Testis (tissue), 2 donors: ENCODE measurements at regions not wholly inside any gene's neighbourhood (a gene's known extent, or its start where the extent isn't known, plus 50 kb on each side); places are given as distances from the start of the nearest gene placed in this dataset.

Experiments used
- DNase-seq: peaks from one replicate; pipeline ENCODE4 v3.0.0-alpha.2; 2019
- H3K27ac ChIP-seq, 2 donors: fragments of 200-600 bp; sonication (generic); one replicate each; pipeline ENCODE4 v1.5.1; 2019
- H3K27me3 ChIP-seq: fragments of 200-600 bp; sonication (generic); one replicate; pipeline ENCODE4 v1.5.1; 2019
- H3K36me3 ChIP-seq: fragments of 200-600 bp; sonication (generic); one replicate; pipeline ENCODE4 v1.5.1; 2017; ENCODE audit warnings: low read depth; ENCODE audit errors: missing control alignments
- H3K4me1 ChIP-seq: fragments of 200-600 bp; sonication (generic); one replicate; pipeline ENCODE4 v1.5.1; 2019
- H3K4me3 ChIP-seq, 2 donors: fragments of 200-600 bp; sonication (generic); one replicate each; pipeline ENCODE4 v1.5.1; 2017 to 2019
- H3K9me3 ChIP-seq: fragments of 200-600 bp; sonication (generic); one replicate; pipeline ENCODE4 v1.5.1; 2017
- POLR2A ChIP-seq: fragments of 450-650 bp; IDR thresholded peaks from one replicate; pipeline ENCODE4 v1.6.1; 2017; ENCODE audit warnings: antibody characterized with exemption, mild to moderate bottlenecking, moderate library complexity
- WGBS, 2 donors: methylation state at CpG; one replicate each; pipeline ENCODE4 v1.1.5; 2018; 5-methylcytosine and 5-hydroxymethylcytosine counted together
- intact Hi-C: fragments of 100-400 bp; cut with DNase I; formaldehyde crosslinking; loops from one replicate; pipeline ENCODE4 v1.15.1; 2023; ENCODE audit warnings: low total_unique reads
- TF ChIP-seq, protein P1 (sequence below), 3 experiments: fragments of 450-650 bp in 2 of 3; fragments of 200-600 bp in 1 of 3; sonication (generic) in 1 of 3; IDR thresholded peaks; one replicate each; pipeline ENCODE4 v1.5.1; 2016 to 2019; ENCODE audit warnings: antibody characterized with exemption in 3 of 3, mild to moderate bottlenecking in 2 of 3, moderate library complexity in 1 of 3

DNA sequence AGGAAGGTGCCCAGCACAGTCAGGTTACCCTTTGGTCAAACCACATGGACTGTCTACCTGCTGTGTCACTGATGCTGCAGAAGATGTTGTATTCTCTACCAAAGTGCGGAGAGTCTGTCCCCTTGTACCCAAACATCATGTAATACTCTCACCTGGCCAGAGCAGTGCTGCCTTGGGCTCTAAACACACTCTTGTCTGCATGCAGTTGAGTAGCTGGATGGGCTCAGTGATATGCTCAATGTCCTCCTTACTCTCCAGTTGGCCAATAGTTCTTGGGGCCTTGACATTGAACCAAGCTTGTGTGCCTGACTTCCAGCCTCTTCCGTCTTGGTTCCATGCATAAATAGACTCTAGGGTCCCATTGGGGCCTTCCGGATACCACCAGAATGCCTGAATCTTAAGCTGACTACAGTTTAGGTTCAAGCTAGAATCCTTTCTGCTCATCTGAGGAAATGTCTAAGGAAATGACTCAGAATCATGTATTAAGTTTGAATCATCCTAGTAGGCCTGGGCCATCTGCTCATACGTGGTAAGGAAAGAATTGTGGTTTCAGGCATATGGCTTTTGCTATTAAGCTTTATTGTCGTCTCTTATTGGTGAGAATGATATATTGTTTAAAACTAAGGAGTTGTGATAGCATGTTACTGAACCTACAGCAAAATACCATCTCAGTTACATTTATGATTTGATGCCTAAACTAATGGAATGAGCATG, 118.0 kb downstream of the OTUD1 start:
- Histone ChIP-seq H3K36me3 (no peaks in the 10 kb centered on the region), H3K27ac (no peak overlapping the region), H3K4me1 (no peaks in the 10 kb centered on the region), H3K27me3 (no peaks in the 10 kb centered on the region), H3K9me3 (no peaks in the 10 kb centered on the region), H3K4me3 (no peak overlapping the region)
- WGBS, 2 donors = 84 to 90% methylated on average over 5 of the region's 5 CpGs
- intact Hi-C loops = no loop called here
- no peak for TF ChIP-seq POLR2A
- TF ChIP-seq, protein P1, sequence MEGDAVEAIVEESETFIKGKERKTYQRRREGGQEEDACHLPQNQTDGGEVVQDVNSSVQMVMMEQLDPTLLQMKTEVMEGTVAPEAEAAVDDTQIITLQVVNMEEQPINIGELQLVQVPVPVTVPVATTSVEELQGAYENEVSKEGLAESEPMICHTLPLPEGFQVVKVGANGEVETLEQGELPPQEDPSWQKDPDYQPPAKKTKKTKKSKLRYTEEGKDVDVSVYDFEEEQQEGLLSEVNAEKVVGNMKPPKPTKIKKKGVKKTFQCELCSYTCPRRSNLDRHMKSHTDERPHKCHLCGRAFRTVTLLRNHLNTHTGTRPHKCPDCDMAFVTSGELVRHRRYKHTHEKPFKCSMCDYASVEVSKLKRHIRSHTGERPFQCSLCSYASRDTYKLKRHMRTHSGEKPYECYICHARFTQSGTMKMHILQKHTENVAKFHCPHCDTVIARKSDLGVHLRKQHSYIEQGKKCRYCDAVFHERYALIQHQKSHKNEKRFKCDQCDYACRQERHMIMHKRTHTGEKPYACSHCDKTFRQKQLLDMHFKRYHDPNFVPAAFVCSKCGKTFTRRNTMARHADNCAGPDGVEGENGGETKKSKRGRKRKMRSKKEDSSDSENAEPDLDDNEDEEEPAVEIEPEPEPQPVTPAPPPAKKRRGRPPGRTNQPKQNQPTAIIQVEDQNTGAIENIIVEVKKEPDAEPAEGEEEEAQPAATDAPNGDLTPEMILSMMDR (IDR thresholded peaks at IDR 0.05) = no peak
- DNase-seq = no peak

DNA sequence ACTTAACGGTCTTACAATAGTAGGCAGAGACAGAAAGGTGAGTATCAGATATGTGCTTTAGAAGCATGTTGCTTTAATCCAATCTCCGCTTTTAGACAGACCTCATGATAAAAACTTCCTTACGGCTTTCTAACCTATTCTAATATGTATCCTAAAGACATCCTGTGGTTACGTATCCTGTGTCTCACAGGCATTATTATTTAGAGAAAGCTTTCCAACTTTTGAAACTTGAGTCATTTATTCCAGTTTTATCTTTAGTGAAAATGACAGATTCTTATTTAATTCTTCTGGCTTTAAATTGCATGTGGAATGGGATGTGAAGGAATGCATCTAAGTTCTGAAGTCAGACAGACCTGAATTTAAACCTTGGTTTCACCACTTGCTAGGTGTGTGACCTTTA, 118.9 kb downstream of the OTUD1 start:
- WGBS, 2 donors = 89 to 92% methylated on average over 4 of the region's 4 CpGs
- H3K27ac ChIP-seq = no peak overlapping the region
- H3K4me1 ChIP-seq = no peaks in the 10 kb centered on the region

DNA sequence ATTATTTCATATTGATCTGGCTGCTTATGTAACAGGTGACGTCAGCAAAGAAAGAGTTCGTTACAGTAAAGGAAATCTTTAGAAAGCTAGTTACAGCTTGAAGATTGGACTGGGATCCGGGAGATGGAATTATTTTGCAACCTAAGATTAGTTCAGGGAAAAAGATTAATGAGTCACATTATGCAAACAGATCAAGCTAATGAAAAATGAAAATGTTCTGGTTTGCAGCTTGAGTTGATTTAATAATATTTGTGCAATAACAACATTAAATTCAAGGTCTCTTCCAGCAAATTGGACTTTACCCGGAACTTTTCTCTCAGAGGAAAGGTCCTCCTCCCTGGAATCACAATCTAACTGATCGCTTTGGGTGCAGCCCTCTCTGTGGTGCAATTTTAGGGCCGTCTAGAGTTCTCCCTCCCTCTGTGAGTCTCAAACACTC, 119.5 kb downstream of the OTUD1 start:
- H3K4me3 ChIP-seq = no peak overlapping the region
- DNase-seq = no peak
- no peaks in the 10 kb centered on the region for H3K4me1 ChIP-seq
- intact Hi-C loops = no loop called here
- no peaks in the 10 kb centered on the region for H3K36me3 ChIP-seq
- no peaks in the 10 kb centered on the region for H3K27me3 ChIP-seq
- WGBS, 2 donors = 64 to 65% methylated on average over 6 of the region's 6 CpGs
- TF ChIP-seq, protein P1 (IDR thresholded peaks at IDR 0.05) = no peak
- TF ChIP-seq POLR2A = no peak
- no peak overlapping the region for H3K27ac ChIP-seq
- no peaks in the 10 kb centered on the region for H3K9me3 ChIP-seq

More for the DNA sequence above, 118.9 kb downstream of the OTUD1 start:
- Histone ChIP-seq H3K36me3 (no peaks in the 10 kb centered on the region), H3K9me3 (no peaks in the 10 kb centered on the region), H3K27me3 (no peaks in the 10 kb centered on the region), H3K4me3 (no peak overlapping the region)
- intact Hi-C loops = no loop called here
- DNase-seq = no peak
- no peak for TF ChIP-seq POLR2A
- TF ChIP-seq, protein P1 (IDR thresholded peaks at IDR 0.05) = no peak

DNA sequence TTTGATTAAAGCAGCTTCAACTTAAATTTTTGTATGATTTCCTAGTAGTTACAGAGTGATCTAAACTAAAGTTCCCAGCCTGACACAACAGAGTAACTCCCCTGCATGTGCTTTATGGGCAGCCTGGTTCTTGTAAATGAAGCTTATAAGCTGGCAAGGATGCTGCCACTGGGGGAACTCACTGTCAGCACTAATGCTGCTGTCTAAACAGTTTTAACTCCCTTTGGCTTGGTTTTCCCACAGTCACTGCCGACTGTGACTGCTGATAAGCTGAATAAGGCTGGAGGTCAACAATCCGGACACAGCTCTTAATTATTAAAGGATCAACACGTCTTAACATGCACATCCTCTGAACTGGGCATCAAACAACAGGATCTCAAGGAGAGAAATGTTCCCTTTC, 130.1 kb downstream of the OTUD1 start:
- DNase-seq = no peak
- WGBS, 2 donors = 30 to 58% methylated on average over 3 of the region's 3 CpGs

More for the DNA sequence above, 130.1 kb downstream of the OTUD1 start:
- H3K4me1 ChIP-seq = no peaks in the 10 kb centered on the region
- no peaks in the 10 kb centered on the region for H3K36me3 ChIP-seq
- TF ChIP-seq, protein P1 (IDR thresholded peaks at IDR 0.05) = no peak
- TF ChIP-seq POLR2A = no peak
- H3K9me3 ChIP-seq = no peaks in the 10 kb centered on the region
- intact Hi-C loops = no loop called here
- H3K27me3 ChIP-seq = no peaks in the 10 kb centered on the region
- H3K4me3 ChIP-seq = no peak overlapping the region
- H3K27ac ChIP-seq = no peak overlapping the region
